ENCODE measurements at regions not wholly inside any gene's neighbourhood (a gene's known extent, or its start where the extent isn't known, plus 50 kb on each side); places are given as distances from the start of the nearest gene placed in this dataset.

DNA sequence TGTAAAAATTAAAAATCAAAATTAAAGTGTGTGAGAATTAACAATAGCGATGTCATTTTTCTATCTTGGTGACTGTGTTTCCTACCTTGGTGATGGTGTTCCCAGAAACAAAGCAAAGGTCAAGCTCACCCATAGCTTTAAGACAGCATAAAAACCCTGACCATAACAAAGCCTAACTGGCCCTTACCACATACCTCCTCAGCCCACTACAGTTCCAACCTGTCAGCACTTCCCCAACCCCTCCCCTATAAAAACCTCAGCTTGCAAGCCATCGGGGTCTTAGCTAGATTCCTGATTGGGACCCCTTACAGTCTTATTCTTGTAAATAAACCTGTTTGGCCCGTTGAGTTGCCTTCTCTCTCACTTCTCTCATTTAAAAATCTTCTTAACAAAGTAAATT, 484.4 kb upstream of the PCDH20 start:
- TF ChIP-seq, protein P1, sequence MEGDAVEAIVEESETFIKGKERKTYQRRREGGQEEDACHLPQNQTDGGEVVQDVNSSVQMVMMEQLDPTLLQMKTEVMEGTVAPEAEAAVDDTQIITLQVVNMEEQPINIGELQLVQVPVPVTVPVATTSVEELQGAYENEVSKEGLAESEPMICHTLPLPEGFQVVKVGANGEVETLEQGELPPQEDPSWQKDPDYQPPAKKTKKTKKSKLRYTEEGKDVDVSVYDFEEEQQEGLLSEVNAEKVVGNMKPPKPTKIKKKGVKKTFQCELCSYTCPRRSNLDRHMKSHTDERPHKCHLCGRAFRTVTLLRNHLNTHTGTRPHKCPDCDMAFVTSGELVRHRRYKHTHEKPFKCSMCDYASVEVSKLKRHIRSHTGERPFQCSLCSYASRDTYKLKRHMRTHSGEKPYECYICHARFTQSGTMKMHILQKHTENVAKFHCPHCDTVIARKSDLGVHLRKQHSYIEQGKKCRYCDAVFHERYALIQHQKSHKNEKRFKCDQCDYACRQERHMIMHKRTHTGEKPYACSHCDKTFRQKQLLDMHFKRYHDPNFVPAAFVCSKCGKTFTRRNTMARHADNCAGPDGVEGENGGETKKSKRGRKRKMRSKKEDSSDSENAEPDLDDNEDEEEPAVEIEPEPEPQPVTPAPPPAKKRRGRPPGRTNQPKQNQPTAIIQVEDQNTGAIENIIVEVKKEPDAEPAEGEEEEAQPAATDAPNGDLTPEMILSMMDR (conservative IDR thresholded peaks at IDR 0.05; ENCODE audit: low read depth in 2 of 2): no peak
- TF ChIP-seq POLR2AphosphoS5 (IDR thresholded peaks at IDR 0.05; ENCODE audit: low read depth): no peak
- TF ChIP-seq EZH2 (IDR thresholded peaks at IDR 0.05; ENCODE audit: low read depth, unreplicated experiment): no peak
- TF ChIP-seq EZH2phosphoT487 (IDR thresholded peaks at IDR 0.05; ENCODE audit: unreplicated experiment): no peak
- TF ChIP-seq, protein P2, sequence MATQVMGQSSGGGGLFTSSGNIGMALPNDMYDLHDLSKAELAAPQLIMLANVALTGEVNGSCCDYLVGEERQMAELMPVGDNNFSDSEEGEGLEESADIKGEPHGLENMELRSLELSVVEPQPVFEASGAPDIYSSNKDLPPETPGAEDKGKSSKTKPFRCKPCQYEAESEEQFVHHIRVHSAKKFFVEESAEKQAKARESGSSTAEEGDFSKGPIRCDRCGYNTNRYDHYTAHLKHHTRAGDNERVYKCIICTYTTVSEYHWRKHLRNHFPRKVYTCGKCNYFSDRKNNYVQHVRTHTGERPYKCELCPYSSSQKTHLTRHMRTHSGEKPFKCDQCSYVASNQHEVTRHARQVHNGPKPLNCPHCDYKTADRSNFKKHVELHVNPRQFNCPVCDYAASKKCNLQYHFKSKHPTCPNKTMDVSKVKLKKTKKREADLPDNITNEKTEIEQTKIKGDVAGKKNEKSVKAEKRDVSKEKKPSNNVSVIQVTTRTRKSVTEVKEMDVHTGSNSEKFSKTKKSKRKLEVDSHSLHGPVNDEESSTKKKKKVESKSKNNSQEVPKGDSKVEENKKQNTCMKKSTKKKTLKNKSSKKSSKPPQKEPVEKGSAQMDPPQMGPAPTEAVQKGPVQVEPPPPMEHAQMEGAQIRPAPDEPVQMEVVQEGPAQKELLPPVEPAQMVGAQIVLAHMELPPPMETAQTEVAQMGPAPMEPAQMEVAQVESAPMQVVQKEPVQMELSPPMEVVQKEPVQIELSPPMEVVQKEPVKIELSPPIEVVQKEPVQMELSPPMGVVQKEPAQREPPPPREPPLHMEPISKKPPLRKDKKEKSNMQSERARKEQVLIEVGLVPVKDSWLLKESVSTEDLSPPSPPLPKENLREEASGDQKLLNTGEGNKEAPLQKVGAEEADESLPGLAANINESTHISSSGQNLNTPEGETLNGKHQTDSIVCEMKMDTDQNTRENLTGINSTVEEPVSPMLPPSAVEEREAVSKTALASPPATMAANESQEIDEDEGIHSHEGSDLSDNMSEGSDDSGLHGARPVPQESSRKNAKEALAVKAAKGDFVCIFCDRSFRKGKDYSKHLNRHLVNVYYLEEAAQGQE (IDR thresholded peaks at IDR 0.05; ENCODE audit: unreplicated experiment): no peak
- TF ChIP-seq CREB1 (CRISPR knock-in tag; IDR thresholded peaks at IDR 0.05; ENCODE audit: low read depth): no peak
- no peak for TF ChIP-seq NANOG (IDR thresholded peaks at IDR 0.05; ENCODE audit: borderline replicate concordance)
- no peak for TF ChIP-seq JUNB (IDR thresholded peaks at IDR 0.05; ENCODE audit: unreplicated experiment)
- no peak for TF ChIP-seq ZNF114 (CRISPR knock-in tag; IDR thresholded peaks at IDR 0.05)

All from GM23338 (cell line).